HS-5 (cell line): ENCODE measurements at regions not wholly inside any gene's neighbourhood (a gene's known extent, or its start where the extent isn't known, plus 50 kb on each side); places are given as distances from the start of the nearest gene placed in this dataset.
"Not testable (repeated sequence)": the region's sequence is repeated elsewhere in the genome, so short reads cannot be mapped to it uniquely, and the experiment has no call there.

Experiments
- DNase-seq: peaks from one replicate; pipeline ENCODE4 v3.0.0-alpha.2; 2012; ENCODE audit warnings: low read depth

DNA sequence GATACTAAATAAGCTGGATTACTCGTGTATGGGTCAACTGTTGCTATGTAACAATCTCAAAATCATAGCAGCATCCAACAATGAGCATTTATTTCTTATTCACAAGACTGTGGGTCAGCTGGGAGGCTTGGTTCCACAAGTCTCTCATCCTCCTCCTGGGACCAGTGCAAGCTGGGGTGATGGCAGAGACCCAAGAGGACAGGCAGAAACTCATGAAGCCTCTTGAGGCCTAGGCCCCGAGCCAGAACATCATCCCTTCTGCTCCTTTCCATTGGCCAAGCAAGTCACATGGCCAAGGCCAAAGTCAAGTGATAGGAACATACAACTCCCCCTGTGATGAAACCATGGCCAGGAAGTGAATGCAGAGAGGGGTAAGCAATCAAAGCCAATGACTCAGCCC lies 422.1 kb downstream of the BCOR start:
- no peak for DNase-seq

DNA sequence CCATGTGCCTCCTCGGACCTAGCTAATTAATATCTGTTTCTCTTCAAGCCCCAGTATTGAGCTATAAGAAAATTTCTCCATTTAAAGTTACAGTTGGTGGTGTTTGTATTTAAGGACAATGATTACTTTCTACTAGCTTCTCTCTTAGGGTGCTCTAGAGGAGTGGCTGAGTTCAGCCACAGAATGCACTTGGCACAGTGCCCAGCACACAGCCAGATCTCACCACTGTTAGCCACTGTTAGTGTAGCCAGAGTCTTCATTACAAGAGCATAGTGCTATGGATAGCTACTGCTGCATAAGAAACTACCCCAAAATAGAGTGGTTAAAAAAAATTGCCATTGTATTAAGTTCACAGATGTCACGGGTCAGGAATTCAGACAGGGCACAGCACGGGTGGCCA lies 421.3 kb downstream of the BCOR start:
- DNase-seq, result no peak

DNA sequence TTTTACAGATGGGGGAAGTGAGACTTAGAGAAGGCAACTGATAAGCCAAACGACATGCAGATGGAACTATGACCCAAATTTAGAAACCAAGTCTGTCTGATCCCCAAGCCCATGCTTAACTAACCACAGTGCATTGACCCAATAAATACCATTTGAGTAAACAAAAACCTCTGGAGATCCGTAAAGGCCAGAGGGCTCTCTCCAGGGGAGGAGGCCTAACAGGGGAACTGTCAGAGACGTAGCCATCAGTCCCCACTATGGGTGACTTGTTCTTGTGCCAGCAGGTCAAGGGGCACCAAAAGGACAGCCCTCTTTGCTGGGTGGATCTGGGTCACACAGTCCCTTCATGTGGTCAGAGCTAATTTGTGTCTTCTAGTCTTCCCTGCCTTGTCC lies 420.2 kb downstream of the BCOR start:
- no peak for DNase-seq

DNA sequence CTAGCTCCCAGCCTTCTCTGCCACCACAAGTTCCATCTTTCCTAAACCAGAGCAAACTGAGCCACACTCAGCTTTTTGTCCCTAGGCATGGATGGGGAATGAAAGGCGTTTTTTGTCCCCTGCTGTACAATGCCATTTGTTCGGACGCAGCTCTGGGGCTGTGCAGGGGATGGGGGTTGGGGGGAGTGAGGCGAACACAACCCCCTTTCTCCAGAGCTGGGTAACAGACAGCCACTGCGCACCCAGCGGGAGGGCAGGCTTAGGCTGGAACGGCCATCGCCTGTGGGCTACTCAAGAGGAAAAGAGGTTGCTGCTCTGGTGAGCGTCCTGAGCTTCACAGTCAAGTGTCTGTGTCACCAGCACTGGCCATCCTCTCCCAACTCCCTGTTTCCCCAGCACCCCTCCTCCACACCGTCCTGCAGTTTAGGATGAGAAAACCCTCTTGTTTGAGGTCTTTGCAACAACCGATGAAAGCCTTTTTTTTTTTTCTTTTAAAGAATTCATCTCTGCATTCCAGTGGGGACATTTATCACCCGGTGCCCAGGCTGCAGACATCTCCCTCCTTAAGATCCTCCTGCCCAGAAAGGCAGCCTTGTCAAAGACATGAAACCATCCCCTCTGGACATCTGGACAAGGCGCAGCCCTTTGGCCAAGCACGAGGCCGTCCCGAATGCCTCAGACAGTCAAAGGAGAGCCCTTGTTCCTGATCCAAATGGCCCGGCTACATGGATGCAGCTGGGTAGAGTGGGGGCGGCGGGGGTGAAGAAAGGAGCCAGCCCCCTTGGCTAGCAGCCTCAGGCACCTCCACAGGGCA lies 419.6 kb downstream of the BCOR start:
- no peak for DNase-seq

DNA sequence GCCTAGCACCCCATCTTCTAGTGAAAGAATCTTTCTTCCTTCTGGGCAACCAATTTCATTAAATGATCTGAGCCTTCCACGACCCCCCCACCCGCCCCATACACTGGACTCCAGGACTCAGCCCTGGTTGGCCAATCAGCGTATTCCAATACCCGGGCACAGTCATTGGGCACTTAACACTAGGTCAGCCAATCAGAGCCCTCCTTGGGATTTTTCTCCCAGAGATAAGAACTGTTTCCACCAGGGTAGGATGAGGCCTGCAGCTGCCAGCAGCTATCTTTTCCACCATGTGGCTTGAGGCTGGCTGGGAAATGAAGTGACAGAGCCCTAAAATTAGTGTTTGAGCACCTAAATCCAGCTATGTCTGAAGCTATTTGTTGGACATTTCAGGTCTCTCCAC lies 418.8 kb downstream of the BCOR start:
- no peak for DNase-seq

DNA sequence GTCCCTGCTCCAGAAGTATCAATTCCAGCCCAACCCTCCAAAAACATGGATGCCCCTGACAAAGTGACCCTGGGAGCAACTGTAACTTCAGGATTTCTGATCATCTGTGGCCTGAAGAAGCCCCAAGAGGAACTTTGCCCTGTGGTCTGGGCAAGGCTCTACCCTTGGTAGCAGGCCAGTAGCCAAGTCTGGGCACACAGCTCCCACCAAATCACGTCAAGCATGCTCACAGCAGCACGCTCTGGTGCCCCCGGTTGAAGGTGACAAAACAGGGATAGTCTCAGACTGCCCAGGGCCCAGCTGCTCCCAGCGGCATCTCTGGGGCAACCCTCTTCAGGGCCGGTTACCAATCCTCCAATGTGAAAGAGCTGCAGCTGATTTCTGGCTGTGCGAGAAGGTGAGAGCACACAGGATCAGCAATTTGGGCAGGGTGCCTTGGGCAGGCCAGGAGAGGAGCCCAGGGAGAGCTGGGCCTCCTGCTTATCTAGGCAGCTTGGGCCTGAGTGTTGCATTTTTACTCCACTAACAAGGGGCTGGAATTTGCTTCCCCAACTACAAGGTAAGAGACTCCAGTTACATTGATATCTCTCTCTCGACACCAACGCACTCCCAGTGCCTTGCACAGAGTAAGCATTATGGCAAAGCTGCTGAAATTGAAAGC lies 418.1 kb downstream of the BCOR start:
- DNase-seq, result no peak

DNA sequence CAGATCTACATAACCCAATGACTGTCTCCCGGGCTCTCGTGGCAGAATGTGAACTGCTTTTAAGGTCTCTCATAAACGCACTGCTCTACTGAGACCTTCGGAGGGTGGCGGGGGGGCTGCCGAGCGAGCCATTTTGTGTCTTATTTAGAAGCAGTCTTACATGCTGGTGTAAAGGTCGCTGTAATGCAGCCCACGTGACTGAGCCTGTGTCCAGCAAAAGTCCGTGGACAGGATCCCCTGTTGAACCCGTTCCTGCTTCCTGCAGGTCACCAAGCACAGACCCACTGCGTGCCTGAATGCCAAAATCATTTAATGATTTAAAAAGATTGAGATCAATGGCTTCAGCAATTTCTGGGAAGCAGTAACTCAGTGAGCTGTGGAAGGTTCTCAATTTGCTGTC lies 415.9 kb downstream of the BCOR start:
- DNase-seq, result no peak

GRCh38 chrX:39682778-39683177 lies 415.0 kb downstream of the BCOR start:
- no peak for DNase-seq

DNA sequence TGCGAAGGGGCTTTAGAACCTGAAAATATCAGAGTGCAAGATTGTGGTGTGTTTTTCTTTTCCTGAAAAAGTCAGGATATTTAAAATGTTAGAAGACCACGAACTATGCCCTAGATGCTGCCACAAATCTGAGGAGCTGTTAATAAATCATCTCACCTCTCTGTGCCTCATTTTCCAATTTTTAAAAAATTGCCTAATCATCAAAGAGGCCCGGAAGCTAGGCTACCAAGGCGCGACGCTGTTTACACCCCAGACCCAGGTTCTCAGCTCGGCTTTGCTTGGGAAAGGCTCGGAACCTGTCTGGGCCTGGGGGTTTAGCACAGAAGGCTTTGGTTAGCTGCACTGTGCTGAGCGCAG lies 409.6 kb downstream of the BCOR start:
- DNase-seq, result no peak

GRCh38 chrX:39688576-39689375 lies 409.0 kb downstream of the BCOR start:
- DNase-seq, result no peak

DNA sequence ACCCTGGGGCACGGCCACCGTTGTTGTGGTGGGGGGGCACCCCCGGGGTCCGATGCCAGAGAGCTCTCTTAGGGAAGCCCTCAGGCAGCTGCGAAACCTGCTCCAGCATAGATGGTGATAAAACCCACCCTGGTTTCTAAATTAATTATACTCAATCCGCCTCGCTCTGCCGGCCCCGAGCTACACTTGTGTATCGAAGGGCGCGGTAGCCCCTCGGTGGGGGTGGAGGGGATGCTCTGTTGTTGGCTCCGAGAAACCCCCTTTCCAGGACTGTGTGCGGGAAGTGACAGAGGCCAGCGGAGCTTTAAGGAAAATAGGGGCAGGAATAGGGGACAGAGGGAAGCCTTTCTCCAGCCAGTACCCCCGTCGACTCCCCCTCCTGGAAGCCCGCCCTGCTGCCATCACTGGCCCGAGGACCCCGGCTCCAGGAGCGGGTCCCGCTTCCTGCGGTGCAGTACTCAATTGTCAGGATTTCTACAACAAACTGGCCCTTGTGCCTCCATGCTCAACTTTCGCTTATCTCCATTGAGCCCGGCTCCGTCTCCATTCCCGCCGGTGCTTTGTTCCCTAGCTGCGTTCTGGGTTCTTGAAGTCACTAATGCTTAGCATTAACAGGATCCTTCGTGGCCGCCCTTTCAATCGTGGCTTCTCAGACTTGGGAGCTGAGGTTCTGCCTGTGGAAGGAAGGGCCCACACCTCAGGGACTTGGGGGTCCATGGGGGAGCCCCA lies 408.2 kb downstream of the BCOR start:
- no peak for DNase-seq

DNA sequence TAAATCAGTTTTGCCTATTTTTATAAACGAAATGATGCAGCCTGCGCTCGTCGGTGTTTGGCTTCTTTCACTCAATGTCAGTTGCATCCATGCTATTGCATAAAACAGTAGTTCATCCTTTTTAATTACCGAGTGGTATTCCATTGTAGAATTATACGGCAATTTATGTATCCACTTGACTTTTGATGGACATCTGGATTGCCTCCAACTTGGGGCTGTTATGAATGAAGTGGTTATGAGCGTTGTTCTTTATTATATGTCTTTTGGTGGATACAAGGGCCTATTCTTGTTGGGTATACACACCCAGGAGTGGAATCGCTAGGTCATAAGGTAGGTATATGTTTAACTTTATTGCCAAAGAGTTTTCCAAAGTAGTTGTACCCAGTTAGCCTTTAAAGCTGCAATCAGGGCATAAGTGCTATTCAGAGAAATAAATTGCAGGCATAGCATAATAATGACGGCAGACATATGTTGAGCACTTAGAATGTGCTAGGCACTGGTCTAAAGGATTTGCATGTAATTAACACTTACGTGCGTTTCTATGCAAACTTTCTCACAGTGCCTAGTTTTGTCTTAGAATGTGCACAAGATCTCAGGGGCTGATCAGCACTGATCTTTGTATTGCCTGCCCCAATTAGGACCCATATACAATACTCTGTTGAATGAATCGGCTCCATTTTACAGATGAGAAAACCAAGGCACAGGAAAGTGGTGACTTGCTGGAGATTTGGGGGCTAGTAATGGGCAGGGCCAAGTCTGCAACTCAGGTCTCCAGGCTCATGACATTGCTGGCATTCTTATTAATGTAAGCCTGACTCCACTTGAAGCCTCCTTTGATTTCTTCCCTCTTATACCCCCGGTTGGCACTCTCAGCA lies 407.0 kb downstream of the BCOR start:
- no peak for DNase-seq

GRCh38 chrX:39691724-39692123 lies 406.0 kb downstream of the BCOR start:
- DNase-seq, result no peak

DNA sequence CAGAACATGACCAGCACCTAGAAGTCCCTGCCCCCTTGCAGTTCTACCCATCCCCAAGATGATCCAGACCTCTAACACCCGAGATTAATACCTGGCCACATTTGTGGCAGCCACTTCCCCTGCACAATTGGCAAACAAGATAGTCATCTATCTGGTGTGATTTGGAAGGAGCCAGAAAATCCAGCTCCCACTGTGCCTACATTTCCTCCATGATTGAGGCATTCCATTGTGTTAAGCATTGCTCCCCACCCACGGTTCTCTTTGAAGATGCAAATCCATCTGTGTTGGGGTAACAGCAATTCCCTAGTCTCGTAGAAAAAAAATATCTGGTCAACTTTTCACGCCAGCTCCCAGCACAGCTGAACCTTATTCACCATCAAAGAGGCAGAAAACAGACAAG lies 405.0 kb downstream of the BCOR start:
- no peak for DNase-seq

GRCh38 chrX:39693298-39693697 lies 404.5 kb downstream of the BCOR start:
- DNase-seq, result no peak

- not testable (repeated sequence) for DNase-seq
These were observed 395.1 kb downstream of the BCOR start for GRCh38 chrX:39702636-39703035.

GRCh38 chrX:39703307-39703706 lies 394.5 kb downstream of the BCOR start:
- no peak for DNase-seq

GRCh38 chrX:39704590-39704989 lies 393.2 kb downstream of the BCOR start:
- DNase-seq, result no peak

DNA sequence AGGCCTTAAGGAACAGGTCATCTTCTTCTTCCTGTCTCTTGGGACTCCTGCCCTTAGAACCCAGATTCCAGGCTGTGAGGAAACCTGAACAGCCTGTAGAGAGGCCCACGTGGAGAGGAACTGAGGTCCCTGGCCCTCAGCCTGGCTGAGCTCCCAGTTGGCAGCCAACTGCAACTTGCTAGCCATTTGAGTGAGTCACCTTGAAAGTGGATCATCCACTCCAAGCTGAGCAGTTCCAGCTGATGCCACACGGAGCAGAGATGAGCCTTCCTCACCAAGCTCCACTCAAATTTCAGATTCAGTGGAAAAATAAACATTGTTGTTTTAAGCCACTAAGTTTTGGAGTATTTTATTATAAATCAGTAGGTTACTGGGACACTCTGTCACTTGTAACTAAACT lies 392.5 kb downstream of the BCOR start:
- DNase-seq, result peak; percentile 53

GRCh38 chrX:39709364-39709763 lies 388.4 kb downstream of the BCOR start:
- no peak for DNase-seq

- no peak for DNase-seq
These were observed 387.9 kb downstream of the BCOR start for GRCh38 chrX:39709812-39710211.
